ENCODE measurements at regions not wholly inside any gene's neighbourhood (a gene's known extent, or its start where the extent isn't known, plus 50 kb on each side); places are given as distances from the start of the nearest gene placed in this dataset.

DNA sequence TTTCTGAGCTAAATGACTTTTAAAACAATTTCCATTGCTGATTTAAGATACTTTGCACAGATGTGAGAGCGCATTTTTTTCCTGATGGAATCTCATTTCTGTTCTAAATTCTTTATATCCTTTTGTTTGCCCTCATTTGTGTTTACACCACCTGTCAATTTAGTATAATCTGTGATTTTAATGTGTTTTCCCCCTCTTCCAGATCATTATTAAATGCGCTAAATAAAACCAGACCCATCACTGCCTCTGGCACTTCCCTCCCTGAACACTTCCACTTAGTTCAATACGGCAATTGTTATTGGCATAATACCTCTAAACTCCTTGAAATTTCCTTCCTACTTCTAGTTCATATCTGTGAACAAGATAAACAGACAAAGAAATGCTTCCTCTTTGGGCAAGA lies 186.9 kb upstream of the ADGRL2 start:
- DNase-seq: no peak

GRCh38 chr1:81607924-81608323 lies 192.8 kb upstream of the ADGRL2 start:
- DNase-seq: no peak

DNA sequence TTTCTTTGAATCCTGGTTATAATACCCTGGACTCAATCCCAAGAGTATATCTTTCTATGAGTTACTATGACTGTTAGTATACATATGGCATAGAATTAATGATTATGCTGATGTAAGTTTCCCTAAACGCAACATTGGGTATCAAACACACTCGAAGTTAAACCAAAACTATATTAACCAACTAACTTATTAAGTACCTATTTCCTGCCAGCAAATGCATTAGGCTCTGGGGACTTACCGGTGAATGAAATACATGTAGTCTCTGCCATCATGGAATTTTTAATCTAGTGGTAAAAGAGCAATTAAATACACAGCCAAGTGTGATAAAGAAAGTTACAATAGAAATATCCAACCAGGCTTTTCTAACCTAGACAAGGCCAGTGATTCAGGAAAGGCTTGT lies 193.6 kb upstream of the ADGRL2 start:
- no peak for DNase-seq

DNA sequence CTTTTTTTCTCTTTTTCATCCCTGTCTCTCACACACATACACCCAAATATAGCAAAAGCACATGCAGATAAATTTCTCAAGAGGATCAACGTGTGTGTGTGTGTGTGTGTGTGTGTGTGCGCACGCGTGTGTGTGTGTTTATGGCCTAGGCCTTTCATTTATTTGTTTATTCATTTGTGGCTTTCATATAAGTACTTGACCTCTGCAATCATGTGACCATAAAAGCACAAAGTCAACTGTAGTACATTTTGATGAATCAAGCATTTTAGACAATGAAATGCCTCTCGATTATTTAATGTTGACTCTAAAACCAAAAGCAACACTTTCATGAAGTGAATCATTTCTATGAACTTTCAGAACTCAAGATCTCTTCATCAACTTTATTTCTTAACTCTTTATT lies 194.1 kb upstream of the ADGRL2 start:
- DNase-seq: no peak

GRCh38 chr1:81605023-81605422 lies 195.7 kb upstream of the ADGRL2 start:
- DNase-seq: no peak

DNA sequence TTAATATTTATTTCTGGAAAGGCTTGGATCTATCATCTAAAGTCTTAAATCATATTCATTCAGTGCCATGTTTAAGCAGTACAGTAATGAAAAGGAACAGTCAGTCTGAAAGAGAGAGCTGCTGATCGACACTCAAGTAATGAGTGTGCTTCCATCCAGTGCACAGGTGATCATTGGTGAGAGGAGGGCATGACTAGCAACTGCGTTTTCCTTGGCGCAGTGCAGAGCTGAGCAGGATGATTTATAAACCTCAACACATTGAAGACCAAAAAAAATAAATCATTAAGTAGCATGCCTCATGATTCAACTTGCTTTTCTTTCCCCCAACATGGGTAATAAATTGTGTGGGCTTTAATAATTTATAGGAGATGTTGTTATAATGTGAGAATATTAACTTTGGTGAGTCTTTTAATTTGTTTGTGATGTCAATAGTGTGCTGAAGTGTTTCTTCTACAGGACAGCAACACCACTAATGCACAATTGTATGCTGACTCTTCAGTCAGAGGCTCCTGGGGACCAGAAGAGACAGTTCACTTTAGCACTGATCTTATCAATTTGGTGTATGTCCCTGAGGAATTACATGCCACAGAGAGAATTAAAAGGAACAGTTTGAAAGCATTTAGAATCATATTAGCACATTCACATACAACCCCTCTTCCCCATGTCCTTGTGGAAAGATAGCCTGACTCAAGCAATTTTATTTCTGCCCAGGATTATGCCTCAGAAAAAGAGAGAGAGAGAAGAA lies 199.7 kb upstream of the ADGRL2 start:
- DNase-seq: no peak

DNA sequence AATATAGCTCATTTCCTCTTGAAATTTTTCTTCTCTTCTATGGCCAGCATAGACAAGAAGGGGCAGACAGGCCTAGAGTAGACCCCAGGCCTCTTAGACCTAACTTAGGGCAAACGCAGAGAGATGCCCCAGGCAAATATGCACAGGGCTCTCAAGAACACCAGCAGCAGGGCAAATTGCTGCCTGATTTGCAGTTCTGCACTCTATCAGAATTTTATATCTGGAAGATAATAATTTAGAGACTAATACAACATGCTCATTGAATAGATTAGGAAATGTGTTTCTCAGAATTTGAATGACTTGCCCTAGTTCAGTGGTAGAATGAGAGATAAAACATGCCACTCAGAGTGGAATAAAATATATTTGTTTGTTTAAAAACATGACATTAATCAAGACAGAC lies 200.4 kb upstream of the ADGRL2 start:
- no peak for DNase-seq

DNA sequence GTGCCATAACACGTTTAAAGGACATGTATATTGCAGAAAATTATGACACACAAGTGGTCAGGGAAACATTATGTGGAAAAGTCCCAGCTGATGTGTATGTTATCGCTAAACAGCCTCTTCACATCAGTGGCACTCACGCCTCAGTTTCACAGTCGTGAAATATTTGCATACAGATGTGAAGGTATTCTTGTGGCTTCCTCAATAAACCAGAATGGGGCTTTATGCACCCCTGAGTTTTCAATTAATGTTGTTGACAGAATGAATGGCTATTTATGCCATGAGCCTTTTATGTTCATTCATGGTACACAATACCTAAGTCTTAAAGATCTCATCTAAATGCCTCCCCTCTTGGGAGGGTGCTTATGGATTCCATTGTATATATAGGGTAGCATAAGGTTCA lies 202.1 kb upstream of the ADGRL2 start:
- no peak for DNase-seq

- DNase-seq: no peak
These were observed 202.9 kb upstream of the ADGRL2 start for GRCh38 chr1:81597720-81598426.

- no peak for DNase-seq
These were observed 204.4 kb upstream of the ADGRL2 start for GRCh38 chr1:81596341-81596740.

DNA sequence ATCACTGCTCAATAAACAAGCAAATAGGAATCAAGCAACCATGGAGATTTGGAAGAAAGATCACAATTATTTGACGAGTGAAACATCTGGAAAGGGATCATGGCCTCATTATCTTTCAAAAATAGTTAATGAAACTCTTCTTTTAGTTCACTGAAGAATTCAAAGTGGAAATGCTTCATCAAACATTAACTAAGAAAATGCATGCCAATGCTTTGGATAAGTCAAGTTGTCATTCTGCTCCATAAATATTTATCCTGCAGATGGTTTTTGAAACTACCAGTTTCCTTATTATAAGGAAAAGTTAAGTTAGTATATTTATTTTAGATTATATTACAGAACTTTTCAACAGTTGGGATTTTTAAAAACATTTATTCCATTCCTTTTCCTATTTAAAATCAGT lies 206.5 kb upstream of the ADGRL2 start:
- DNase-seq: no peak

DNA sequence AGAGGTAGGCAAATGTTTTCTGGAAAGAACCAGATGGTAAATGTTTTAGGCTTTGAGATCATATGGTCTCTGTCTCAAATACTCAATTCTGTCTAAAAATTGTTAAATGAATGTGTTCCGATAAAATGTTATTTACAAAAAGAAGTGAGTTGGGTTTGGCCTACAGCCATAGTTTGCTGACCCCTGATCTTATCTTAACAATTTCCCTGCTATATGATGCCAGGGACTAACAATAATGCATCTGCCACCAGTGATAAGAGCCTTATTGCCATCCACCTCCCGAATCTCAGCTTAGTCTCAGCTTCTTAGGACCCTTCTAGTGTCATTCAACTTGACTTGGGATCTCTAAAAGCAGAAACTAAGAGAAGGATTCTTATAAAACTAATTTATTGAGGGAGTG lies 208.5 kb upstream of the ADGRL2 start:
- DNase-seq: no peak

- no peak for DNase-seq
These were observed 210.6 kb upstream of the ADGRL2 start for GRCh38 chr1:81590171-81590570.

- no peak for DNase-seq
These were observed 212.6 kb upstream of the ADGRL2 start for GRCh38 chr1:81588149-81588548.

GRCh38 chr1:81587426-81587825 lies 213.3 kb upstream of the ADGRL2 start:
- DNase-seq: no peak

GRCh38 chr1:81585371-81585770 lies 215.4 kb upstream of the ADGRL2 start:
- DNase-seq: no peak

- DNase-seq: no peak
These were observed 216.3 kb upstream of the ADGRL2 start for GRCh38 chr1:81584398-81584797.

GRCh38 chr1:81583878-81584277 lies 216.9 kb upstream of the ADGRL2 start:
- no peak for DNase-seq

GRCh38 chr1:81582467-81582986 lies 218.2 kb upstream of the ADGRL2 start:
- no peak for DNase-seq

GRCh38 chr1:81578867-81579266 lies 221.9 kb upstream of the ADGRL2 start:
- no peak for DNase-seq

GRCh38 chr1:81577004-81577697 lies 223.6 kb upstream of the ADGRL2 start:
- no peak for DNase-seq

GRCh38 chr1:81574408-81574807 lies 226.3 kb upstream of the ADGRL2 start:
- DNase-seq: no peak

DNA sequence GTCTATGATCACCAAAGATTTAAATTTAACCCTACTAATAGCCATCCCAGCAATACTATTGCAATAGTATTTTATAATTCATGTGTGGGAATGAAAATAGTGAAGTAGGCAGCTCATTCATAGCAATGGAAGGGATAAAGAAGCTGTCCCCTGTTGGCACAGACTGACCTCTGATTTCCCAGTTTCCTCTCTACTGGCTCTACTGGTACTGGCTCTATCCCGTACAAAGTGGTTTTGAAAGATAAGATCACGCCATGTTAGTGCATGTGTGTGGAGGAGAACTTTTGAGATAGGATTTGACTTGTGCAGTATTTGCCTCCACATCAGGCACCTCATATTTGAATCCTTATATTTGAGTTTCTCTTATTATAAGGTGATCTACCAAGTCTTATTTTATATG lies 227.3 kb upstream of the ADGRL2 start:
- no peak for DNase-seq

DNA sequence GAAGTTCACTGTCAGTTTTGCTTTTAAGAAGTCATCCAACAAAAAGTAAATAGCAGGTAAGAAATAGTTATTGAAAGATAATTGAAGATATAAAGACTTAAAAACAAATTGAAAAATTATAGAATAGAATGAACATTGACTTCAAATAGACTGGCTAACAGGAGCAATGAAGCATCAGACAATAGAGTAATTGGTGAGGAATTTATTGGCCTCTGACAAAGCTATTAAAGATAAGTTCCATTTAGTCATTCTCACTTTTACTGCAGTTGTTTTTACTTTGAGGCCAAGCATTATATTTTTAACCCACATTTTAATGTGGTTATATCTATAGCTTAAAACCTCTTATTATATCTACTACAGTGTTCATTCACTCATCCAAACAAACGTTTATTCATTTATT lies 228.8 kb upstream of the ADGRL2 start:
- DNase-seq: no peak
